GF-D8 (cell line): ENCODE measurements at regions not wholly inside any gene's neighbourhood (a gene's known extent, or its start where the extent isn't known, plus 50 kb on each side); places are given as distances from the start of the nearest gene placed in this dataset.
A peak's percentile ranks its signal among the peaks of the same experiment; 100 is the strongest.
"Not testable (repeated sequence)": the region's sequence is repeated elsewhere in the genome, so short reads cannot be mapped to it uniquely, and the experiment has no call there.

Experiments
- DNase-seq: peaks from one replicate; lab custom pipeline; 2025; lab: John Stamatoyannopoulos, UW

DNA sequence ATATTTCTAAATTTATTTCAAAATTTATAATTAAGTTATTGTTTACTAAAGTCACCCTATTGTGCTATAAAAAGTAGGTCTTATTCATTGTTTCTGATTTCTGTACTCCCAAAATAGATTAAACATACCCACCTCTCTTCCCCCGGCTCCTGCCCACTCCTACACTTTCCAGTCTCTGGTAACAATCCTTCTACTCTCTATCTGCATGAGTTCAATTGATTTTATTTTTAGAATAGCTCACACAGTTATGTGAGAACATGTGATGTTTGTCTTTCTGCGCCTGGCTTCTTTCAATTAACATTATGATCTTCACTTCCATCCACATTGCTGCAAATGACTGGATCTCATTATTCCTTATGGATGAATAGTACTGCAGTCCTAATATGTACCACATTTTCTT is 269.3 kb downstream of the ACTRT1 start:
- DNase-seq, result no peak

DNA sequence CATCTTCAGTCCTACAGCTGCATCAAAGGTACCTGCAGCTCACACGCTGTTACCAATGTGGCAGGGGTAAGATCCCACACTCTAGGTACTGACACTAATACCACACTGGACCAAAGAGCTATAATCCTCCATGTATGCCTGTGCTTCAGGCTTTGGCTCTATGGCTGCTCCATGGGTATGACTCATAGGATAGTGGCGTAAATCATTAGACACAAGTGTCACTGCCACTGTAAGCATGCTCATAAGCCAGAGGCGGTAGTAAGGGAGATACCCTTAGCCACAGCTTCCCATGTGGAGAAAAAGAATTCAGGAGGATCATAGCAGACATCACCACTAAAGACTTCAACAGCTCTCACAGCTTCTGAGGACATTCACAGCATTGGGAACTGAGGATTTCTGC is 287.5 kb downstream of the ACTRT1 start:
- DNase-seq, result no peak

DNA sequence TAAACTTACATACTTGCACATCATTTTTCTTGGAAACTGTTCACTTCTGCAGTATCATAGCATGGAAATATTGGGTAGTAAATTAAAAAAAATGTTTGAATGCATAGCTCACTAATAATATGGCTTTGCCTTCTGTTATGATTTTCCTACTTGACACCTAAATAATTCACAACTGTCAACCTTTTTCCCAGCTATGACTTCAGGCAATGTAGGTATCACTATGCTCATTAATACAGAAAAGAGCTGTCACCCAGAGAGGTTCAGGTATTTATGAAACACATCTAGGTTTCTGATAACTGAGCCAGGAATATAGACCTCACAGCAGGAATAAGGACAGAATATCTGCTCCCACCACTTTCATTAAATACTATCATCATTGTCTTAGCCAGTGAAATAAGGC is 289.5 kb downstream of the ACTRT1 start:
- no peak for DNase-seq

DNA sequence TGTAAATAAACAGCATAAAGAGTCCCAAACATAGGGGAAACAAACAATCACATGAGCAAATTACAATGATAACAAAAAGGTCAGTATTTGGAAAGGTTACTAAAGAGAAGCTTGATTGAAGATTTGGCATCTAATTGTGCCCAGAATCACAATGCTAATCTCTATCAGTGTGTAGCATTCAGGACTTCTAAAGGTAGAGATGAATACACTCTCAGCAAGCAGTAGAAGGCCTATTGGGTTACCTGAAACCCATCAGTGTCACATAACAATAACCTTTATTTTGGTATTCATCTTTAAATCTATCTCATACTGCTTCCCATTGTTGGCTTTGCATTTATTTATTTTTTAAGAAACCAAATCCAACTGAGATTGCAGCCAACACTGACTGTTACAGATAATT is 319.5 kb downstream of the ACTRT1 start:
- DNase-seq, result no peak

DNA sequence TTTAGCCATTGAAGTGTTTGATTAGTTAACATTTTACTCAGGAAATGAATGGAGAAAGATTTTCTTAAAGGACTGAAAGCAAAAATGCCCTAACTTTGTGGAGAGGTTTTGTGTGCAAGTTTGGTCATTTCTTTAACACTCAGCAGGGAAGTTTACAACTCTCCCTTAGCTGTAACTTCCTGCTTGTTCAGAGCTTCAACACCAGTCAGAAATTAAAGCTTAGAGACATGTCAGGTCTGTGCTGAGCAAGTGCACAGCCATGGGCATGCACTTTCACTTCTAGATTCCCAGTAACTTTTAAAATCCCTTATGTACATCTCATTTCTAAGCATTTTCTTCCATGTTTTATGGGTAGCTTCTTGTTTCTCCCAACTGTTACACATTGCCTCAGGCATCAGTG is 326.0 kb downstream of the ACTRT1 start:
- no peak for DNase-seq

DNA sequence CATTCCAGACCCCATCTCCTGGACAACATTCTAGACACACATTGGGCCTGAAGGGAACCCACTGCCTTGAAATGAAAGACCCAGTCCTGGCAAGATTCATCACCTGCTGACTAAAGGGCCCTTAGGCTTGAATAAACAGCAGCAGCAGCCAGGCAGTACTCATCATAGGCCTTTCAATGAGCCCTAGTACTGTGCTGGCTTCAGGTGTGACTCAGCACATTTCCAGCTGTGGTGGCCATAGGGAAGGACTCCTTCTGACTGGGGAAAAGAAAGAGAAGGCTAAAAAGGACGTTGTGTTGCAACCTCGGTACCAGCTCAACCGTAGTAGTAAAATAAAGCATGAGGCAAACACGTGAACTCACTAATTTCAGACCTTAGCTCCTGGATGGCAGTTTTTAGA is 344.0 kb downstream of the ACTRT1 start:
- peak; percentile 5 for DNase-seq

DNA sequence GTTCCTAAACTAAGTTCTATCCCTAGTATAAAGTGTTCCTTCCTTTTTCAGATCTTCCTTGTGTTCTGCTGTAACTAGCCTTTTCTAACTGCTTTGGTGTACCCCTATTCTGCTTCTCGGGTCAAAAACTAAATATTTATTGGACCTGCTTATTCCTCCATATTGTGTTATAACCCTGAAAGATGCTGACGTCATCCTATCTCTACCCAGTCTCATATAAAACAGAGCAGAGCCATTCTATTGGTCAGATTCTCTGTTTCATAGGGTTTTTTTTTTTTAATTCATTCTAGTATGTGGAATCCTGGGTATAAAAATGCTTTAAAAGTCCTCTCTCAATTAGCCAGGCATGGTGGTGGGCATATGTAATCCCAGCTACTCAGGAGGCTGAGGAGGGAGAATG is 349.7 kb downstream of the ACTRT1 start:
- DNase-seq, result no peak

DNA sequence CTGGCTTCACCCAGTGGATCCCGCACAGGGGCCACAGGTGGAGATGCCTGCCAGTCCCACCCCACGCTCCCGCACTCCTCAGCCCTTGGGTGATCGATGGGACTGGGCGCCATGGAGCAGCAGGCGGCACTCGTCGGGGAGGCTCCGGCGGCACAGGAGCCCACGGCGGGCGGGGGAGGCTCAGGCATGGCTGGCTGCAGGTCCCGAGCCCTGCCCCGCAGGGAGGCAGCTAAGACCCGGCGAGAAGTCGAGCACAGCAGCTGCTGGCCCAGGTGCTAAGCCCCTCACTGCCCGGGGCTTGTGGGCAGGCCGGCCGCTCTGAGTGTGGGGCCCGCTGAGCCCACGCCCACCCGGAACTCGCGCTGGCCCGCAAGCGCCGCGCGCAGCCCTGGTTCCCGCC is 389.3 kb downstream of the ACTRT1 start:
- DNase-seq, result not testable (repeated sequence)

DNA sequence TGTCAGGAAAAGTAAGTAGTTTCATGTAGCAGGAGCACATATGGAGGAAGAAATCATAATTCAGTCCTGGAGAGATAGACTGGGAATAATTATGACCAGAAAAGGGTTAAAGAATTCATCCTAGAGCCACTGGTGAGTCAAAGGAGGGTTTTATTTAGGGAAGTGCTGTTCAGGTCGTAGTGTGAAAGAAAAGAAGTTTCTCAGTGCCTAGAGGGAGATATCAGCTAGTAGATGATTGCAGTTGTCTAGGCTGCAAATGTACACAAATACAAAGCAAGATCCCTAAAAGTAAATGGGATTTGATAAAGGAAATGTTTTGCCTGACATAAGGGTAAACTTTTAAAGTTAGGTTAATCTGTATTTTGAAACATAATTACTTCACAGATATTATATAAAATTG is 403.2 kb downstream of the ACTRT1 start:
- DNase-seq, result no peak

DNA sequence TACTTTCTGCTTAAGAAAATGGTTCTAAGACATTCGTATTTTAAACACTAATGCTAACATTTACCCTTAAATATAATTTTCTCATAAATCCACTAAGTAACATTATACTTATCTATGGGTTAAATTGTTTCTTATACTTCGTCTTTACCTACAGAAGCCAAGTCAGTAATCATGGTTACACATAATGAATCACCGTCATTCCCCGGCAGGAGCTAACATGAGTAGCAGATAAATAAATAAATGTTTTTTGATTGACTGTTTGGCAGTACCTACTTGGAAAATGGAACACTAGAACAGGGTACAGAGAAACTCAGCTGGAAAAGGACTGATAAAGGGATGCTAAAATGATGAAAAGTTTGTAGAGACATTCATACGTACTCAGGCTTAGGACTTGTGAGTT is 430.4 kb downstream of the ACTRT1 start:
- DNase-seq, result no peak

DNA sequence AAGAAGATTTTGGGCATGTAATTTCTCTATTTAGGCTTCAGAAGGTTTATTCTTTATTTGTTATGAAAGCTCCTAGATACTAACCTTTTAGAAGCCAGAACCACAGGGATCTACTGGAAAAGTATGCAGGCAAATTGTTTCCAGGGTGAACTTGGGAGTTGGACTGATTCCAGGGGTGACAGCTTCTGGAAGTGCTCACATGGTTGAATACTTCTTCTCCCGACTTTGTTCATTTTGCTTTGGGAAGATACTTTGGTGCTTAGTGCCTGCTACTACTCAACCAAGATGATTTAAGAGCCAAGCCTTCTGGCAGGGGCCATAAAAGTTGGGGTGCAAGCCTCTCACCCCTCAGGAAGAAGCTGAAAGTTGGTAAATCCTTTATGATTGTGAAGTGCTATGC is 445.6 kb downstream of the ACTRT1 start:
- DNase-seq, result no peak

DNA sequence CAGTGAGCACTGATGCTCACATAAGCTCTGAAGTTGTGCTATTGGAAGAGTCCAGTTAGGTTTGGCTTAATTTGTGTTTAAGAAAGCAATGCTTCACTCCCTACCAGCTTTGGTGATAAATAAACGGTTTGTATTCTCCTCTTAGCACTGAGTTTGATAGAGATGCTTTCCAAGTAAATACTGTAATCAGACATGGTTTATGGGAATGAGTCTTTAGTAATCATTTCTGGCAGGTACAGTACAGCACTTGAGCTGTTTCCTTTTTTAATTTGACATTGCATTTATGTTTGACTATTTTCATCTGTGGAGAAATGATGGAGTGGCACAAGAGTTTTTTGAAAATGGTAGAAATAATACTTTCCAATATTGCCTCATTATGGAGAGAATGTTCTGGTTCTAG is 455.3 kb downstream of the ACTRT1 start:
- DNase-seq, result no peak

DNA sequence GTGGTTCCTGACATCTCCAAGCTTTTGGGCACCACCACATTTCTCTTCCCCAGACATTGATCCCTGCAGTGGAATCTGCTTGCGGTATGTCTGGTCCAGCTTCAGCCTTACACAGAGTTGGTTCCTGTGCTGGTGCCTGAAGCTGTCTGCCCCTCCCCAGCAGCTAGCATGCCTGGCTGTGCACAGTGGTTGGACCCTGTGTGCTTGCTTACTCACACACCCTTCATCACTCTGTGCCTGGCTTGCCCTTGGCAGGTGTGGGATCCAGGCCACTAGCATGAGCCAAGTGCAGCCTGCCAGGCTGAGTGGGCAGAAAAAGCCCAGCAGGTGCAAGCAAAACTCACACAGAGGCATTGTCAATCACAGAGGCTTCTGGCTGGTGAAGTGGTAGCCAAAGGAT is 473.8 kb downstream of the ACTRT1 start:
- no peak for DNase-seq

DNA sequence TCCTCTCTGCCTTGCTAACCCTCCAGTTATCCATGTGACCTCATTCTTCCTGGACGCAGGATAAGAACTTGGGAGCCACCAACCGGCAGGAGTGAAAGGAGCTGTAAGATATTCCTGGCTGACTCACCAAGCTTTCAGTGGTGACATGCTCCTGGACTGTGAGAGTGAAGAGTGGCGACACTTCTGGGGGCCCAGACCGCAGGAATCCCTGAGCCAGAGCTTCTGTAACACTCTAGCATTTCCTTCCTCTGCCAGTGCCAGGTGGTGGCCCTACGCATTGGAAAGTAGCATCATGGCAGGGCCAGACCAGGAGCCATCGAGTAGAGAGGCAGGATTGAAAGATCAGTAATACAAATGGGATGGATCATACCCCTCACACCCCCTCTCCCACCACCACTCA is 474.3 kb downstream of the ACTRT1 start:
- no peak for DNase-seq

DNA sequence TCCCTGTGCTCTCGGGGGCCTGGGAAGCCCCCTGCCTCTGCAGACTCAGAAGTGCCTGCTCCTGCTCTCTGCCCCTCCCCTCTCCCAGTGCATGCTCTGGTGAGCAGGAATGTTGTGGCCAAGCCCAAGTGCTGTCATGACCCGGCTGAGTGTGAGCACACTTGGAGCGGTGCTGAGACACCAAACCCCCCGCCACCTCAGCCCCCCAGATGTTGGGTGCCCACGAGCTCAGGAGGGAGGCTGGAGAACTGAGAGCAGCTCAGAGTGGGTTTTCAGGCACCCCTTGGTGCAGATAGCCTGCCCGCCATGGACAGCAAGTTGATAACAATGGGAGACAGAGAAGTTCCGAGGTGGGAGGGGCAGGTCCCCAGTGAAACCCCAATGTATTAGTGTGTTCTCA is 477.4 kb downstream of the ACTRT1 start:
- no peak for DNase-seq

DNA sequence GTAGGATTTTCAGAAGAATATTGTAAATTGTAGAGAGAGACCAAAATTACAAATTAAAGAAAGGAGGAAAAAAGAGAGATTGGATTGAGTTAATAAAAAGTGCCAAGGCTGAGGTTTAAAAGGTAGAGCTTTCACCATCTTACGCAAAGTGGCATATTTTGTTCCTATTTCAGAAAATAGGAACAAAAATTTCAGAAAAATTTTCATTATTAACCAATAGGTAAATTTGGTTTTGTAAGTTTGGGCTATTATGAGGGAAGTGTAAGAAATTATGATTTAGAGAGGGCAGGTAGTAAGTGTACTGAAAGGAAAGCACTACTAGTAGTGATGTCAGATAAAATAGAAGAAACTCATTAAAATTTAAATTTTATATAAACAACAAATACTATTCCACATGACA is 479.7 kb downstream of the ACTRT1 start:
- DNase-seq, result no peak

DNA sequence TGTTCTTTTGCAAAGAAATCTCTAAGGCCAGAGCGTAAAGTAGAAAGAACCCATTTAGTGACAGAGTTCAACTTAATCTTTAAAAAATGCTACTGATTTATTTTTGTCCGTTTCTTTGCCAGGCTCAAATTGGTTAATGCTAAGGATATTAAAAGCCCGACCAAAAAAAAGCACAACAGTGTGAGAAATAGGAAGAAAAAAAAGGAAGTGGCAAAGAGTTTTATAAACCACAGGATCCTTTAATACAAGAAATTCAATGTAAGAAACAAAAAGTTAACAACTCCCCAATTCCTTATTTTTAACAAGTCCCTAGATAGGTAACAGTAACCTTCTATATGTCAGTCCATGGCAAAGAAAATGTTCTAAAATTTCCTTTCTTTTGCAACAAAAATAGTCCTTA is 480.4 kb downstream of the ACTRT1 start:
- no peak for DNase-seq

DNA sequence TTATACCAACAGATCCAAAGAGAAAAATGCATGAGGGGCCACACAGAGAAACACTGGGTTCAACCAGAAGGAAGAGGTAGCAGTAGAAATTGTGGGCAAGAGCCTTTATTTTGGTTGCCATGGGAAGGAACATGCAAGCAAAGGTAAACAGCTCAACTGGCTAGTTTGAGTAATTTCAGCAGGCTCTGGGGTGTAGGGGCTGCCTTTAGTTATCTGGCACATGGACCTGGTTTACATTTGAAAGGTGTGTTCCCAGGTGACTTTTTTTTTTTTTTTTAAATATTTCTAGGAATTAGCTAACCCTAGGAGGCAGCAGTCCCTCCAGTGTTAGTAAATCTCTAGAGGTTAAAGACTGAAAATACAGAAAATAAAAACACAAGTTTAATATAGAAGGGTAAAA is 481.9 kb downstream of the ACTRT1 start:
- no peak for DNase-seq

DNA sequence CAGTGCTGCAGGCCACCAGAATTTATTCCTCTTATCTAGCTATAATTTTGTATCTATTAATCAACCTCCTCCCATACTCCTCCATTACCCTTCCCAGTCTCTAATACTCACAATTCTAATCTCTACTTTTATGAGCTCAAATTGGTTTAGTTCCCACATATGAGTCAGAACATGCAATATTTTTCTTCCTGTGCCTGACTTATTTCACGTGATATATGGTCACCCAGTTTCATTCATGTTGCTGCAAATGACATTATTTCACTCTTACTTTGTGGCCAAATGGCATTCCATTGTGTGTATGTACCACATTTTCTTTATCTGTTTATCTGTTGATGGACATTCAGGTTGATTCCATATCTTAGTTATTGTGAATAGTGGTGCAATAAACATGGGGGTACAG is 483.5 kb downstream of the ACTRT1 start:
- no peak for DNase-seq

DNA sequence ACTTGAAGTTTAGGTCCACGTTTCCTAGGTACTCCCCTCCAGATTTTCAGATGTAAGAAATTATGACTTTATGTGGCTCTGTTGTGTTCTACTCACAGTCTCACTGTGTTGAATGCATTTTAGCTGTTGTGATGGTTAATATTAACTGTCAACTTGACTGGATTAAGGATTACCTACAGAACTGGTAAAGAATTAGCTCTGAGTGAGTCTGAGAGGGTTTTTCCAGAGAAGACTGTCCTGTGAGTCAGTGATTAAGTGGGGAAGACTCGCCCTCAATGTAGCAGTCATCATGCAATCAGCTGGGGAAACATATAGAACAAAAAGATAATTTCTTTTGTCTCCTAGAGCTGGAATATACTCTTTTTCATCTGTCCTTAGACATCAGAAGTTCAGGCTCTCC is 493.4 kb downstream of the ACTRT1 start:
- no peak for DNase-seq

DNA sequence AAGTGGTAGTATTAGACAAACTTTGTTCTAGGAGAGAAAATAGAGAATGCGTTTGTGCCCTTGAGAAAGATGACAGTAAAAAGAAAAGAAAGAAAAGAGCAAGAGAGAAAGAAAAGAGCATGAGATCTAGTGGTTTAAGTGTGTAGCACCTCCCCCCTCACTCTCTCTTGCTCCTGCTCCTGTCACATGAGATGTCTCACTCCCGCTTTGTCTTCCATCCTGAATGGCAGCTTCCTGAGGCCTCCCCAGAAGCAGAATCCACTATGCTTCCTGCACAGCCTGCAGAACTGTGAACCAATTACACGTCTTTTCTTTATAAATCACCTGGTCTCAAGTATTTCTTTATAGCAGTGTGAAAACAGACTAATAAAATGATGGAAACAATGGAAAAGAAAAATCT is 499.6 kb downstream of the ACTRT1 start:
- DNase-seq, result no peak

DNA sequence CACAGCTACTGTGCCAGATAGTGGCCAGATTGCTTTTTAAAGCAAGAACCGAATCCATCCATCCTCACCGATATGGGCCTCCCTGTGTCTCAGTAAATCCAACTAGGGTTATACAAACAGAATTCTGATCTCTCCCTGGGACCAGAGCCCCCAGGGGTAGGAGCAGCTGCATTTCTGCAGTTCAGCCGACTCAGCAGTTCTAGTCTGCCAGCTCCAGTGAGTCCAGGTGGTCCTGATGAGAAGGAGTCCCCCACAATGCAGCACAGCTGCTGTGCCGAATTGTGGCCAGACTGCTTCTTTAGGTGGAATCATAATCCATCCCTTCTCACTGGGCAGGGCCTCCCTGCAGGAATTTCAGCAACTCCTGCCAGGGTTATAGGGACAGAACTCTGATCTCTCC is 532.9 kb downstream of the ACTRT1 start:
- no peak for DNase-seq

DNA sequence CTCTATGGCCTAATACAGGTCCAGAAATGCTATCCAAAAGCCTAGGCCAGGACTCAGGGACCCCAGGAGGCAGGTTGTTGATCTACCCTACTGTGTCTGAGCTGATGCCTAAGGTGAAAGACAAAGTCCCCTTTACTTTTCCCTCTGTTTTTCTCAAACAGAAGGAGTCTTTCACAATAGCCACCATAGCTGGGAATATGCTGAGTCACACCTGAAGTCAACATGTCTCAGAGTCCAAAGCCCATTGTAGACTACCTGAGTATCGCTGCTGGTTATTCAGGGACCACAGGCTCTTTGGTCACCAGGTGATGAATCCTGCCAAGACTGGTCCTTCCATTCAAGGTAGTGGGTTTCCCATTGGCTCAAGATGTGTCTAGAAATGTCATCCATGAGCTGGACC is 562.2 kb downstream of the ACTRT1 start:
- no peak for DNase-seq

DNA sequence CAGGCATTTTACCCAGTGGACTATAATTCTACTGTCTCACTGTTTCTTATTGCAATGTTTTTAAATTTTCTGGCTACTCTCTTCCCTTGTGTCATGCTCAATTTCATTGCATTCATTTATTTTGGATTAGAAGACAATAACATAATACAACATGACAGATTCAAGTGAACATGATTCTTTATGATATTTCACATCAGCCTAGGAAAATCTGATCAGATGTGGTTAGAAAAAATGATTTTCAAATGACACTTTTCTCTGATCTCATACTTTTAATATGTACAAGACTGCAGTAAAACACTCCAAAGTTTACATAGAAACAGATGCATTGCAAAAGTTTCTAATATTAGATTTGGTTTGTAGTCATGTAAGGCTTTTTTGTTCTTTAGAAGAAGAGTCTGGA is 586.0 kb downstream of the ACTRT1 start:
- no peak for DNase-seq

DNA sequence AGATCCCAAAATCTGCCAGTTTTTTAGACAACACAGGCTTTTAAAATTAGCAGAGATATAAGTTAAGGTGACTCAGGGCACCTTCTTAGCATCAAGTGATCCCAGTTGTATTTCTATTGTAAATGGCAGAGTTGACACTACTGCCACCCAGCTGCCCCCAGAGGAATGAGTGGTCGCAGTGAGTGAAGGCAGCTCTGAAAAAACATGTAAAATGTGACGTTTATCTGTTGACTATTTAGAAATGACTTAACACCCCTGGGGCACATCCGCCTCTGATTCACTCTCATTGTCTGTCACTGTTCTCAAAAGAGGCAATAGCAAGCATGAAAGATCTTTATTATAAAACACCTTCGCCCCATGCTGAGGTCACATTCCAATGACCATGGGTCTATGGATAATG is 592.4 kb downstream of the ACTRT1 start:
- DNase-seq, result no peak
